Heart left ventricle (tissue), 13 donors: ENCODE measurements at regions not wholly inside any gene's neighbourhood (a gene's known extent, or its start where the extent isn't known, plus 50 kb on each side); places are given as distances from the start of the nearest gene placed in this dataset.

Experiments used
- POLR2A ChIP-seq, 2 donors: fragments of 450-650 bp; IDR thresholded peaks; one replicate each; pipeline ENCODE4 v1.6.1; 2017; ENCODE audit warnings: antibody characterized with exemption in 2 of 2, mild to moderate bottlenecking in 2 of 2, moderate library complexity in 2 of 2
- TF ChIP-seq, protein P1 (sequence below), 12 donors: fragments of 200-600 bp; sonication (generic) in 4 of 12; IDR thresholded peaks; one replicate each; pipeline versions ENCODE4 v1.5.0 to v1.8.0; 2018 to 2022; ENCODE audit warnings: antibody characterized with exemption in 12 of 12, mild to moderate bottlenecking in 5 of 12
- donor health status: ischemic (EF 13 %, LVEDD 7.1; RV severe dilation, severe dysfunction).
- donor health status: DM: no; HTN: yes; CAD: no.
- donor health status: DM: no; HTN: no; CAD: no.
- donor health status: ischemic (EF 25% LVEDD 6.9; RV normal size, moderate dysfunction).
- donor health status: ischemic (EF 25% LVEDD 5.7; RV mildly dilated, moderate dysfunction).
- donor health status: ischemic (EF 35%, LVEDD 5.7; RV mildly dilated, moderate dysfunction).
- donor health status: nonischemic (EF 11% LVEDD 7.7; RV severe dilation, severe dysfunction).
- donor health status: DM: yes; HTN: yes; CAD: no.
- donor health status: PGD.
- donor health status: ischemic (EF 29% LVEDD 5.4; RV normal size, mild dysfunction).
- donor health status: nonischemic (EF 23%, LVEDD 6.1; RV moderate dilation, normal function).

DNA sequence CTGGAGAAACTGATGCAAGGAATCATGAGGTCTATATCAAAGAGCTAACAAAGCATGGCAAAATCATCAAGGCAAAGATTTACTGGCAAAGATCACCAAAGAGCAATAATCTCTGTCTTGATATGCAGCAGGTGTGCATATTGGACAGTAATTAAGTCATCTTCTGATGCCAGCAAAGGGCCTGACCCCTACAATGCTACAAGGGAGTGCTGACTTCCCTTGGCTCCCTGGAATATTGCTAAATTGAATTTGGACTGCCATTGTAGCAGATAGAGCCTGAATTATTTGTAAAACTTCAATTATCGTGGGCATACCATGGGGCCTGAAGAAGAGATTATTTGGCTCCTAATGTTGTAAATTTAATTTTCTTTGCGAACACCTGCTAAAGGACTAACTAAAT, 307.9 kb upstream of the SYT1 start:
- TF ChIP-seq, protein P1, sequence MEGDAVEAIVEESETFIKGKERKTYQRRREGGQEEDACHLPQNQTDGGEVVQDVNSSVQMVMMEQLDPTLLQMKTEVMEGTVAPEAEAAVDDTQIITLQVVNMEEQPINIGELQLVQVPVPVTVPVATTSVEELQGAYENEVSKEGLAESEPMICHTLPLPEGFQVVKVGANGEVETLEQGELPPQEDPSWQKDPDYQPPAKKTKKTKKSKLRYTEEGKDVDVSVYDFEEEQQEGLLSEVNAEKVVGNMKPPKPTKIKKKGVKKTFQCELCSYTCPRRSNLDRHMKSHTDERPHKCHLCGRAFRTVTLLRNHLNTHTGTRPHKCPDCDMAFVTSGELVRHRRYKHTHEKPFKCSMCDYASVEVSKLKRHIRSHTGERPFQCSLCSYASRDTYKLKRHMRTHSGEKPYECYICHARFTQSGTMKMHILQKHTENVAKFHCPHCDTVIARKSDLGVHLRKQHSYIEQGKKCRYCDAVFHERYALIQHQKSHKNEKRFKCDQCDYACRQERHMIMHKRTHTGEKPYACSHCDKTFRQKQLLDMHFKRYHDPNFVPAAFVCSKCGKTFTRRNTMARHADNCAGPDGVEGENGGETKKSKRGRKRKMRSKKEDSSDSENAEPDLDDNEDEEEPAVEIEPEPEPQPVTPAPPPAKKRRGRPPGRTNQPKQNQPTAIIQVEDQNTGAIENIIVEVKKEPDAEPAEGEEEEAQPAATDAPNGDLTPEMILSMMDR (IDR thresholded peaks at IDR 0.05) = no peak
- no peak for TF ChIP-seq POLR2A (IDR thresholded peaks at IDR 0.05)
